AG04449 (cell line): ENCODE measurements at regions not wholly inside any gene's neighbourhood (a gene's known extent, or its start where the extent isn't known, plus 50 kb on each side); places are given as distances from the start of the nearest gene placed in this dataset.

Experiments
- CTCF ChIA-PET: fragments of 350-600 bp; formaldehyde crosslinking; extraction: SDS; loops from one replicate; lab custom pipeline; 2021; ENCODE audit warnings: antibody characterized with exemption; lab: Yijun Ruan, JAX
- POLR2A ChIA-PET: fragments of 400-600, 350-600 bp; formaldehyde crosslinking; extraction: SDS; loops from one replicate; lab custom pipeline; 2020; ENCODE audit warnings: antibody characterized with exemption, inconsistent platforms; lab: Yijun Ruan, JAX
- DNase-seq: peaks from one replicate; pipeline ENCODE4 v3.0.0-alpha.2; 2010; ENCODE audit warnings: low read depth, low spot score
- H3K4me3 ChIP-seq: 2 replicates; pipeline ENCODE4 v1.5.1; 2011; ENCODE audit warnings: low read depth, mild to moderate bottlenecking, control low read depth, low read length
- TF ChIP-seq, protein P1 (sequence below): IDR thresholded peaks from one replicate; pipeline ENCODE4 v1.5.1; 2011; ENCODE audit warnings: mild to moderate bottlenecking, moderate library complexity, low read length, control low read depth, inconsistent platforms; ENCODE audit not compliant: insufficient read depth; ENCODE audit errors: missing control alignments

DNA sequence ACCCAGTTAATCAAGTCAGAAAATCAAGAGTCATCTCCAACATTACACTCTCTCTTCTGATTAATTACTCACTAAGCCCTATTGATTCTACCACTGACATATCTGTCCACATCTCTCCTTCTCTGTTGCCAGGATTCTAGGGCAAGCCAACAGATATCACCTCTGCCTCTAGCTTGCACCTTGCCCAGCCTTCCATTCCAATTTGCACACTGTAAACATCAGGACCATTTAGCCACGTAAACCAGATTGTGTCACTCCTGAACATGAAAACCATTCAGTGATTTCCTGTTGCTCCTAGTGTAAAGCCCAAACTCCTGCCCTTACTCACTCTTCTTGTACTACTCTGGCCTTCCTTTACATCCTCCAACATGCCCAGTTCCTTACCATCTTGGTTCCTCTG is 68.0 kb upstream of the PLS3 start:
- CTCF ChIA-PET, result no interaction called here
- POLR2A ChIA-PET, result no interaction called here
- DNase-seq, result no peak
- TF ChIP-seq, protein P1, sequence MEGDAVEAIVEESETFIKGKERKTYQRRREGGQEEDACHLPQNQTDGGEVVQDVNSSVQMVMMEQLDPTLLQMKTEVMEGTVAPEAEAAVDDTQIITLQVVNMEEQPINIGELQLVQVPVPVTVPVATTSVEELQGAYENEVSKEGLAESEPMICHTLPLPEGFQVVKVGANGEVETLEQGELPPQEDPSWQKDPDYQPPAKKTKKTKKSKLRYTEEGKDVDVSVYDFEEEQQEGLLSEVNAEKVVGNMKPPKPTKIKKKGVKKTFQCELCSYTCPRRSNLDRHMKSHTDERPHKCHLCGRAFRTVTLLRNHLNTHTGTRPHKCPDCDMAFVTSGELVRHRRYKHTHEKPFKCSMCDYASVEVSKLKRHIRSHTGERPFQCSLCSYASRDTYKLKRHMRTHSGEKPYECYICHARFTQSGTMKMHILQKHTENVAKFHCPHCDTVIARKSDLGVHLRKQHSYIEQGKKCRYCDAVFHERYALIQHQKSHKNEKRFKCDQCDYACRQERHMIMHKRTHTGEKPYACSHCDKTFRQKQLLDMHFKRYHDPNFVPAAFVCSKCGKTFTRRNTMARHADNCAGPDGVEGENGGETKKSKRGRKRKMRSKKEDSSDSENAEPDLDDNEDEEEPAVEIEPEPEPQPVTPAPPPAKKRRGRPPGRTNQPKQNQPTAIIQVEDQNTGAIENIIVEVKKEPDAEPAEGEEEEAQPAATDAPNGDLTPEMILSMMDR, result no peak
- H3K4me3 ChIP-seq, result no peak overlapping the region

DNA sequence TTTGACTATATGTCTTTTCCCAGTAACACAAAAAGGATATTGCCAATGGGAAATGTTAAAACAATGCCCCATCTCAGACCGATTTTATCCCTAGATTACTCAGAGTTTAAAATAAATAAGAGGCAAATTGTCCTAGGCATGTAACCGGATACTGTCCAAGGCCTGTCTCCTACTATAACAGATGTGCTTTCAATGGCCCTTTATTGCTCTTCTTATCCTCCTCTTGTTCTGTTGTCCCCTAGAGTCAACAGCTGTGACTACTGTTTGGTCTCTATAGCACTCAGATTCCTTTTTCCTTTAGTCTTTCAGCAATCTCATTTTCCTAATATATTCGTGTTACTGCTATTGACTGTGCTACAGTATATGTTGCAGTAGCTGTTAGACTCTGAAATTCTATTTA is 66.8 kb upstream of the PLS3 start:
- CTCF ChIA-PET, result no interaction called here
- H3K4me3 ChIP-seq, result no peak overlapping the region
- TF ChIP-seq, protein P1, result no peak
- no peak for DNase-seq
- POLR2A ChIA-PET, result no interaction called here

GRCh38 chrX:115499112-115499805 is 61.7 kb upstream of the PLS3 start:
- TF ChIP-seq, protein P1, result no peak
- CTCF ChIA-PET, result interaction anchor here (0.6 to 0.9 kb wide), 2 partner anchors 8 to 123 kb away, joined by 3 read pairs; no protein-coding TSS in a partner anchor
- no peak for DNase-seq
- POLR2A ChIA-PET, result no interaction called here
- no peak overlapping the region for H3K4me3 ChIP-seq

GRCh38 chrX:115503099-115503498 is 57.9 kb upstream of the PLS3 start:
- CTCF ChIA-PET, result no interaction called here
- TF ChIP-seq, protein P1, result no peak
- H3K4me3 ChIP-seq, result no peak overlapping the region
- DNase-seq, result no peak
- POLR2A ChIA-PET, result no interaction called here

DNA sequence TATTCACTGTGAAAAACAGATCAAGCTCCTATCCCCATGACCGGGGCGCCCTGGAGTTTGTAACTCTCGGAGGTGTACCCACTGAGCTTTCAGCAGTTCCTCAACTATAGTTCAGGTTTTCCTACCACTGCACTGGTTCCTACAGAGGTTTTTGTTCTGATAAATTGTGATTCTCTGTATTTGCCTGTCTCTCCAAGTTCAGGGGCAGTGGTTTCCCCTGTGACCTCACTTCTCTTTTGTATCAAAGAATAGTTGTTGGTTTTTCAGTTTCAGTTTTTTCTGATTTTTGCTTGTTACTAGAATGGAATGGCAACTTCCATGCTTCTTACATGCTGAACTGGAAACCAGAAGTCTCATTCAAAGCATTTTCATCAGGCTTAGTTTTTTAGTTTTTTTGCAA is 56.8 kb upstream of the PLS3 start:
- ChIA-PET CTCF (no interaction called here), POLR2A (no interaction called here)
- no peak for DNase-seq
- no peak overlapping the region for H3K4me3 ChIP-seq
- TF ChIP-seq, protein P1, result no peak
